SK-MEL-5 (cell line): ENCODE measurements at regions not wholly inside any gene's neighbourhood (a gene's known extent, or its start where the extent isn't known, plus 50 kb on each side); places are given as distances from the start of the nearest gene placed in this dataset.
"Not testable (repeated sequence)": the region's sequence is repeated elsewhere in the genome, so short reads cannot be mapped to it uniquely, and the experiment has no call there.

ENCODE experiments used
- DNase-seq: peaks from one replicate; pipeline ENCODE4 v3.0.0-alpha.2; 2016; ENCODE audit warnings: low read depth, low spot score
- in situ Hi-C: cut with HindIII; loops from 2 replicates; pipeline ENCODE4 v1.10.0; 2016; ENCODE audit warnings: low sequenced_read_pairs, high pct_unique_total_duplicates, low pct_unique_long_range_greater_than_20kb

- in situ Hi-C loops: no loop called here
- DNase-seq: no peak
Observed at GRCh38 chr9:75548871-75549270, 341.6 kb upstream of the PCSK5 start.

DNA sequence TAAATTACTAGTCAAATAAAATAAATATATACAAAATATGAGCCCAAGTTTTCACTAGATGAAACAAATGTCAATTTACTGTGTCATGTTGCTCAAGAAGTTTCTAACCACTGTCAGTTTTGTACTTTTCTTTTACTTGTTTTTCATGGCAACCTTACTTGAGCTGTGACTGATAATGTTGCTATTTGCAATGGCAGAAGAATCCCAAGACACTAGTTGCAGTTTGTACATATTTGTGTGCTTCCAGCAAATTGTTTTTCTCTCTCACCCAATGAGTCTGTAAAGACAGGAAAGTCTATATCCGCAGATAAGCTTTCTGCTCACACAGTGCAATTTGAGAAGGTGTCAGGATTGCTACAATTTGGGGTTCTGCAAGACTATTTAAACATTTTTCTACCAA, 338.6 kb upstream of the PCSK5 start:
- in situ Hi-C loops: no loop called here
- no peak for DNase-seq

- DNase-seq: no peak
- in situ Hi-C loops: no loop called here
Observed at GRCh38 chr9:75552941-75553340, 337.5 kb upstream of the PCSK5 start.

DNA sequence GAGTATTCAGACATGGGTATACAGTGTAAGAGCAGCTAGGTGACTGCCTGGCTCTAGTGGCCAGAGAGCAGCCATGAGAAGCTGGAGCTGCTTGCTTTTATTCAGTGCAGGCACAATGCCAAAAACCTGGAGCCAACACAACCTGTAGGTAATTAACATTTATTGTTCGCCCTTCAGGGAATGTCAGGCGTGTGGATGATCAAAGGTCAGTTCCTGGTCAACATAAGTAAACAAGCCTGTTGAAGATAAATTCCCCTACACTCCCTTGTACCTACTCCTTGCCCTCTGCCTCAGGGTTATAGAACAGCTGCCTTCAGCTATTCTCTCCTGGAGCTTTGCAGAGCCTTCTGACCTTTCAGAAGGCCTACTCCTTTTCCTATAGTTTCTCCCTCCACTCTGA, 323.7 kb upstream of the PCSK5 start:
- DNase-seq, in situ Hi-C loops: not testable (repeated sequence)

DNA sequence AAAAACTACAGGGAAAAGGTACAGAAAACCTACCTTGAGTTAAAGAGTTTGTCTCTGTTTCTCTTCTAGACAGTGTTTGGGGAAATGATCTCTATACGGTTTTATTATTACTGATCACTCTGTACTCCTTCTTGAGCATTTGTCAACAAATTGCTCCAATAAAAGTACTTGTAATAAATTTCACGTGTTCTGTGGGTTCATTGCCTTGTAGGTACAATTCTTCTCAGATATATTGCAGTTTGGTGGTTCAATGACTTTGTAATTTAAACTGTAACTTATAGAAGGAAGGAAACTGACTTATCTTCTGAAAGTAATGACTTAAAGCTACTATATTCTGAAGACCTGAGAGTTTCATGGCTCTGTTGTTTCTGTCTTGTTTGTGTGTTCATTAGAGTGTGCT, 319.9 kb upstream of the PCSK5 start:
- in situ Hi-C loops: no loop called here
- no peak for DNase-seq

GRCh38 chr9:75574569-75574968, 315.9 kb upstream of the PCSK5 start:
- no peak for DNase-seq

DNA sequence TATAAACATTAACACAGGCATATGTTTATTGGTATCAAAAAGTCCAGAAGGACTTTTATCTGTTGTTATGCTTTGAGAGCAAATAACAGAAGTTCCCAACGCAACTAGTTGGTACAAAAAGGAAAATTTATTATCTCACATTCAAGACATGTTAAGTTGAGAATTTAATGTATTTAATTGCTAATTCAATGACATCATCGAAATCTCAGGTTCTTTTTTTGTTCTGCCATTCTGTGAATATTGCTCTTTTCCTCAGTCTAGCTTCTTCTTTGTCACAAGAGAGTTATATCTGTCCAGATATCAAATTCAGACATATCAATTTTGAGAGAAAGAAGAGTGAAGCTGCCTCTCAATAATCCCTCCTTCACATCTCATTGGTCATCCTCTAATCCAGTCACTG, 307.6 kb upstream of the PCSK5 start:
- no peak for DNase-seq
- in situ Hi-C loops: no loop called here

More at GRCh38 chr9:75574569-75574968, 315.9 kb upstream of the PCSK5 start:
- in situ Hi-C loops: no loop called here

DNA sequence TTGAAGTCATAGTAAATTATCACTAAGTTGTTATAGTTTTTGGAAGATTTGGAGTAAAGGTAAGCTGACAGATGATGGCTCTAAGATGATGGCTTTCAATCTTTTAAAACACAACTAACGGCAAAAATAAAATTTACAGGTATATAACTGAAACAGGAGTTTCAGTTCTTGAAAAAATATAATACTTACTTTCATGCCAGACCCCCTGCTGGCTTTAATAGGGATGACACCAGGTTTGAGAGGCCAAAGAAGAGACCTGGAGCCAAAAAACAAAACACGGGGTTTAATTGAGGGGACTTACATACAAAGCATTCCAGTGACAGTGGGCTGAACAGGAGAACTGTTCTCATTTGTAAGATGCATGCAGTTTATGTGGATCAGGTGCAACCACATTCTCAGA, 301.7 kb upstream of the PCSK5 start:
- peak; percentile 6 for DNase-seq
- in situ Hi-C loops: no loop called here

- no peak for DNase-seq
- in situ Hi-C loops: no loop called here
Observed at GRCh38 chr9:75589497-75589896, 301.0 kb upstream of the PCSK5 start.

DNA sequence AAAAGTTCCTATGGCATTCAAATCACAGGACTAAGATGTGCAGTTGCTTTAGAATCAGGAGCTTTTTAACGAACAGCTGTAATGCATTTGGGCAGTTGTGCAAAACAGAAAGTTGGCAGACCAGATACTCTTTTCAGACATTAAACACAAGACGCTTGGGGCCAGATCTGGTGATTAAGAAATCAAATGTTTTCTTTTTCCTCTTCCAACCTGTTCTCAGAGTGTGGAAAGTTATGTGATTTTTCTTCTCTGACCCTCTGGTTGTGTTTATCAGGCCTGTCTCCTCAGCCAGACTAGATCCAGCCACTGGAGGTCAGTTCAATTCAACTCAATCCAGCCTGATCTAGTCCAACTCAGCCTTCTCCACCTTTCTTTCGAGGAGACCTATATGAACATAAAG, 298.5 kb upstream of the PCSK5 start:
- DNase-seq: no peak
- in situ Hi-C loops: no loop called here

GRCh38 chr9:75592586-75592985, 297.9 kb upstream of the PCSK5 start:
- no peak for DNase-seq
- in situ Hi-C loops: no loop called here

- DNase-seq: no peak
- in situ Hi-C loops: no loop called here
Observed at GRCh38 chr9:75593920-75594319, 296.6 kb upstream of the PCSK5 start.

DNA sequence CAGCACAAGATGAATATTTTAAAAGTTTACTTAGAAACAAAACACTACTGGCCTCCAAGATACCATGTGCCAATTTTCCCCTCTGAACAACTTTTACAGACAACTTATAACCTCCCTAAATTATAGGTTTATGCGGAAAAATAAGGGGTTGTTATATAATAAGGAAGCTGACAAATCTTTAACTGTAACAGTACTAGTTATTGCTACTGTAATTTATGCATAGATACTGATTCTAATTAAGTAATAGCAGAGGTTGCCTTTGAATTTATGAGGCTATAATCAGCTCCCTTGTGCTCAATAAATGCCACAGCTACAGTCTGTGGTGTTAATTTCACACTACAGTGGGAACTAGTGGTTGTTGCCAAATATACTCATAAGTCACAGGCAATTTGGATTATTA, 291.3 kb upstream of the PCSK5 start:
- no peak for DNase-seq
- in situ Hi-C loops: no loop called here

- in situ Hi-C loops: no loop called here
- peak; percentile 33 for DNase-seq
Observed at GRCh38 chr9:75601280-75601679, 289.2 kb upstream of the PCSK5 start.

- DNase-seq: no peak
- in situ Hi-C loops: no loop called here
Observed at GRCh38 chr9:75602060-75602459, 288.4 kb upstream of the PCSK5 start.

- DNase-seq: no peak
- in situ Hi-C loops: no loop called here
Observed at GRCh38 chr9:75604661-75605060, 285.8 kb upstream of the PCSK5 start.

DNA sequence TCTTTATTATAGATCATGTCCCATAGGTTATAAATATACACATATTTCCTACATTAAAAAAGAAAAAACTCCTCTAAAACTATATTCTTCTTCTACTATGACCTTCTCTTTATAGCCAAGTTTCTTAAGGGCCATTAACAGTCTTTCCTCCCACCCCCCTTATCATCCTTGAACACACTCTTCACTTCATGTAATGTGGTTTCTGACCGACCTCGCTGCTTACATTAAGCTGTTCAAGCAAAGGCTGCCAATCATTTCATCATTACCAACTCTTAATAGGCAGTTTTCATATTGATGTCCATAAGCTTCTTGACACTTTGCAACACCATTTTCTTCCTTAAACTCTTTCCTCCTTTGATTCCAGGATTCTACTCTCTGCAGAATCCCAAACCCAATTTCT, 283.0 kb upstream of the PCSK5 start:
- in situ Hi-C loops: no loop called here
- no peak for DNase-seq

DNA sequence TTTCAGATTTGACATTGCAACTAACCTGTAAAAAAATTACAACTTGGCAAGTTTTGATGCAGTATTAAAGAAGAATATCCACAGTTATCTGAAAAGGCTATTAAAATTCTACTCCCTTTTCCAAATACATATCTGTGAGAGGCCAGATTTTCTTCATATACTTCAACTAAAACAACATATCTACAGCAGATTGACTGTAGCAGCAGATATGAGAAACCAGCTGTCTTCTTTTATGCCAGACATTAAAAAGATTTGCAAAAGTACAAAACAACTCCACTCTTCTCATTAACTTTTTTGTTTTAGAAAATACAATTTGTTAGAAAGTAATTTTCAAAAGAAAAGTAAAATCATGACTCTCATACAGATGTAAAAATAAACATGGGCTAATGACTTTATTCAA, 281.1 kb upstream of the PCSK5 start:
- no peak for DNase-seq
- in situ Hi-C loops: no loop called here

- no peak for DNase-seq
- in situ Hi-C loops: no loop called here
Observed at GRCh38 chr9:75610246-75610645, 280.2 kb upstream of the PCSK5 start.

- in situ Hi-C loops: no loop called here
- DNase-seq: no peak
Observed at GRCh38 chr9:75612205-75612604, 278.3 kb upstream of the PCSK5 start.
